ENCODE measurements at regions not wholly inside any gene's neighbourhood (a gene's known extent, or its start where the extent isn't known, plus 50 kb on each side); places are given as distances from the start of the nearest gene placed in this dataset.

DNA sequence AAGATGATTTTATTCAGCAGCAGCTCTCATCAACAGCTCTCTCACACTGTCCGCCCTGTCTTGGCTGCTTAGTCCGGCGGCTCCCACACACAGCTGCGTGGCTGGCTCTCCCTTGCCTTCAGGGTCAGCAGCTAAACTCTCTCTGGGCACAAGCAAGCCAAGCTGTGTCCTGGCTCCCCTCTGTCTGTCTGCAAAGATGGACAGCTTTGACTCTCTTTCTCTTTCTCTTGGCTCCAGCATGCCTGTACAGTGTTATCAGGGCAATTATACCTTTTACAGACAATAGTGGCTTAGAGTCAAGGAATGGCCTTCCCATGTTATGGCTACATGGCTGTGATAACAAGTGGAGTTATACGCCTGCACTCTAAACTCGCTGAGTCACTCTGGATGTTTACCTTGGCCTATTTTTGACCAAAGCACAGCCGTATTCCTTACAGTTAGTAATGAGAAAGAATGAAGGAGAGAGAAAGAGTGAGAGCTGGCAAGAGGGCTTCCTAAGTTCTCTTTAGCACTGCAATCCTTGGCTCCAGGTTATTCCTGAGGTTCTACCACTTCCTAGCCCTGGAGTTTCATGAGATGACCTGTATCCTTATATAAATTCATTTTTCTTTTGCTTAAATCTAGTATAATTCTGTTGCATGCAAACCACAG, 59.9 kb upstream of the ZSWIM5 start:
- TF ChIP-seq, protein P1, sequence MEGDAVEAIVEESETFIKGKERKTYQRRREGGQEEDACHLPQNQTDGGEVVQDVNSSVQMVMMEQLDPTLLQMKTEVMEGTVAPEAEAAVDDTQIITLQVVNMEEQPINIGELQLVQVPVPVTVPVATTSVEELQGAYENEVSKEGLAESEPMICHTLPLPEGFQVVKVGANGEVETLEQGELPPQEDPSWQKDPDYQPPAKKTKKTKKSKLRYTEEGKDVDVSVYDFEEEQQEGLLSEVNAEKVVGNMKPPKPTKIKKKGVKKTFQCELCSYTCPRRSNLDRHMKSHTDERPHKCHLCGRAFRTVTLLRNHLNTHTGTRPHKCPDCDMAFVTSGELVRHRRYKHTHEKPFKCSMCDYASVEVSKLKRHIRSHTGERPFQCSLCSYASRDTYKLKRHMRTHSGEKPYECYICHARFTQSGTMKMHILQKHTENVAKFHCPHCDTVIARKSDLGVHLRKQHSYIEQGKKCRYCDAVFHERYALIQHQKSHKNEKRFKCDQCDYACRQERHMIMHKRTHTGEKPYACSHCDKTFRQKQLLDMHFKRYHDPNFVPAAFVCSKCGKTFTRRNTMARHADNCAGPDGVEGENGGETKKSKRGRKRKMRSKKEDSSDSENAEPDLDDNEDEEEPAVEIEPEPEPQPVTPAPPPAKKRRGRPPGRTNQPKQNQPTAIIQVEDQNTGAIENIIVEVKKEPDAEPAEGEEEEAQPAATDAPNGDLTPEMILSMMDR (conservative IDR thresholded peaks at IDR 0.05; ENCODE audit: low read length): no peak
- TF ChIP-seq EZH2phosphoT487 (IDR thresholded peaks at IDR 0.05; ENCODE audit: borderline replicate concordance): no peak
